Cardiac muscle cell (in vitro differentiated cells and primary cell): ENCODE measurements at regions not wholly inside any gene's neighbourhood (a gene's known extent, or its start where the extent isn't known, plus 50 kb on each side); places are given as distances from the start of the nearest gene placed in this dataset.
"Not testable (repeated sequence)": the region's sequence is repeated elsewhere in the genome, so short reads cannot be mapped to it uniquely, and the experiment has no call there.

Source experiments
- DNase-seq, 2 donors: peaks; one replicate each; pipeline versions ENCODE4 v3.0.0 to v3.0.0-alpha.2; 2010 to 2017; ENCODE audit warnings: low read depth in 1 of 2, low spot score in 1 of 2
- H3K27ac ChIP-seq: fragments of 200-600 bp; sonication (generic); 2 replicates; pipeline ENCODE4 v1.5.1; 2016
- H3K27me3 ChIP-seq: fragments of 200-600 bp; sonication (generic); 2 replicates; pipeline ENCODE4 v1.6.0; 2016; ENCODE audit warnings: control low read depth
- H3K36me3 ChIP-seq: fragments of 200-600 bp; sonication (generic); 2 replicates; pipeline ENCODE4 v1.5.1; 2016; ENCODE audit warnings: control low read depth
- H3K4me1 ChIP-seq: fragments of 200-600 bp; sonication (generic); 2 replicates; pipeline ENCODE4 v1.8.1; 2017; ENCODE audit warnings: low read depth, mild to moderate bottlenecking, mixed run types
- H3K4me3 ChIP-seq: fragments of 200-600 bp; sonication (generic); 2 replicates; pipeline ENCODE4 v1.5.1; 2016; ENCODE audit warnings: mild to moderate bottlenecking
- H3K9me3 ChIP-seq: fragments of 200-600 bp; sonication (generic); 2 replicates; pipeline ENCODE4 v1.5.1; 2017; ENCODE audit warnings: low read depth, mild to moderate bottlenecking, control low read depth

- not testable (repeated sequence) for H3K4me3 ChIP-seq, DNase-seq
Observed at GRCh38 chrY:16341592-16341991, 1538.4 kb downstream of the CDY2B start.

DNA sequence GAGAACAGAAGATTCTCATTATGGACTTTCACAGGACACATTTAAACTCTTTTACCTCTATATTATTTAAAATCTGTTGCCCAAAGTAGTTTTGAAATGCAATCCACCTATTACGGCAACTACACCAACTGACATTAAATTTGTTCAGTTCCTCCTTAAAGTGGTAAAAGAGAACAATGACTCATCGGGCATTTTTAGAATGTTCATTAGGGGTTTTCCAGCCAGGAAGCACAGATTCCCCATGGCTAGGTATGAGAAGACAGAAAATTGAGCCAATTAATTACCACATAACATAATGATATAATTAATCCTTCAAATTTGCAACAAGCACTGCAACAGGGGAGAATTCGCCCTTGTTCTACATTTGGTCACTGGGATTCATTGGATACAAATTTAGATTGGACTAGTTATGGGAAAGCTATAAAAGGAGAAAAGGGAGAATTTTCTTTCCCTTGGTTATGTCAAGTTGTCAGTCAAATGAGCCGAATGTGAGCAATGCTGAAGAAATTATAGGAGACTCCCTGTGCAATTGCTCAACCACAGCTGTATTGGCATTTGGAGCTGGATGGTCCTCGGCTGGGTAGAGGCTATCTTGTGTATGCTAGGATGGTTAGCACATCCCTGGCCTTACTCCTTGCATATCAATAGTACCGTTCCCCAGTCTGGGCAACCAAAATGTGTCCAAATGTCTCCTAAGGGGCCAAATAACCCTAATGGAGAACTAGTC lies 1549.8 kb downstream of the CDY2B start:
- not testable (repeated sequence) for H3K27ac ChIP-seq, H3K27me3 ChIP-seq, H3K36me3 ChIP-seq, DNase-seq, H3K4me3 ChIP-seq, H3K4me1 ChIP-seq, H3K9me3 ChIP-seq

More at GRCh38 chrY:16341592-16341991, 1538.4 kb downstream of the CDY2B start:
- H3K36me3 ChIP-seq, H3K4me1 ChIP-seq, H3K9me3 ChIP-seq, H3K27ac ChIP-seq, H3K27me3 ChIP-seq: not testable (repeated sequence)

GRCh38 chrY:16329135-16329820 lies 1550.7 kb downstream of the CDY2B start:
- H3K4me3 ChIP-seq, H3K27ac ChIP-seq, H3K9me3 ChIP-seq, H3K36me3 ChIP-seq, DNase-seq, H3K27me3 ChIP-seq, H3K4me1 ChIP-seq: not testable (repeated sequence)
